Upper lobe of left lung (tissue), 6 donors: ENCODE measurements at regions not wholly inside any gene's neighbourhood (a gene's known extent, or its start where the extent isn't known, plus 50 kb on each side); places are given as distances from the start of the nearest gene placed in this dataset.
"Not testable (repeated sequence)": the region's sequence is repeated elsewhere in the genome, so short reads cannot be mapped to it uniquely, and the experiment has no call there.

Experiments used
- ATAC-seq, 2 donors: fragments of 200-7000 bp; cut with Tn5 transposase; one replicate each; pipeline ENCODE4 v1.9.1; 2022; ENCODE audit warnings: mild to moderate bottlenecking in 2 of 2, moderate library complexity in 2 of 2; ENCODE audit not compliant: low FRiP score in 2 of 2
- DNase-seq, 2 donors: peaks; one replicate each; pipeline ENCODE4 v3.0.0-alpha.2; 2019 to 2020
- H3K27ac ChIP-seq, 4 donors: fragments of 200-600 bp; sonication (generic); one replicate each; pipeline ENCODE4 v1.5.1; 2016 to 2019
- H3K27me3 ChIP-seq, 4 donors: fragments of 200-600 bp; sonication (generic); one replicate each; pipeline ENCODE4 v1.5.1; 2017 to 2019
- H3K36me3 ChIP-seq, 4 donors: fragments of 200-600 bp; sonication (generic); one replicate each; pipeline ENCODE4 v1.5.1; 2016 to 2019
- H3K4me1 ChIP-seq, 4 donors: fragments of 200-600 bp; sonication (generic); one replicate each; pipeline ENCODE4 v1.5.1; 2018 to 2019
- H3K4me3 ChIP-seq, 4 donors: fragments of 200-600 bp; sonication (generic); one replicate each; pipeline ENCODE4 v1.5.1; 2017 to 2019; ENCODE audit warnings: mild to moderate bottlenecking in 2 of 4, moderate library complexity in 1 of 4
- H3K9me3 ChIP-seq, 4 donors: fragments of 200-600 bp; sonication (generic); one replicate each; pipeline ENCODE4 v1.5.1; 2018 to 2019
- EP300 ChIP-seq, 4 donors: sonication (generic); formaldehyde crosslinking; IDR thresholded peaks; one replicate each; pipeline ENCODE4 v1.5.1; 2017; ENCODE audit warnings: antibody characterized with exemption in 4 of 4, control low read depth in 2 of 4
- POLR2A ChIP-seq, 4 donors: fragments of 450-650 bp; IDR thresholded peaks; one replicate each; pipeline ENCODE4 v1.5.1; 2016 to 2017; ENCODE audit warnings: antibody characterized with exemption in 4 of 4, mild to moderate bottlenecking in 2 of 4
- POLR2AphosphoS5 ChIP-seq, 2 donors: sonication (generic); formaldehyde crosslinking; IDR thresholded peaks; one replicate each; pipeline ENCODE4 v1.5.1; 2017; ENCODE audit warnings: antibody characterized with exemption in 2 of 2
- WGBS, 2 donors: methylation state at CpG; one replicate each; pipeline ENCODE4 v1.1.5; 2017 to 2018; 5-methylcytosine and 5-hydroxymethylcytosine counted together
- TF ChIP-seq, protein P1 (sequence below), 6 experiments: fragments of 450-650 bp in 4 of 6; fragments of 200-600 bp in 2 of 6; sonication (generic) in 2 of 6; IDR thresholded peaks; one replicate each; pipeline ENCODE4 v1.5.1; 2016 to 2019; ENCODE audit warnings: antibody characterized with exemption in 6 of 6
- donor health status: DM: no; HTN: no; CAD: no; lungs with moderate emphysema.
- donor health status: DM: no; HTN: yes; CAD: no; lungs with severe emphysema.

DNA sequence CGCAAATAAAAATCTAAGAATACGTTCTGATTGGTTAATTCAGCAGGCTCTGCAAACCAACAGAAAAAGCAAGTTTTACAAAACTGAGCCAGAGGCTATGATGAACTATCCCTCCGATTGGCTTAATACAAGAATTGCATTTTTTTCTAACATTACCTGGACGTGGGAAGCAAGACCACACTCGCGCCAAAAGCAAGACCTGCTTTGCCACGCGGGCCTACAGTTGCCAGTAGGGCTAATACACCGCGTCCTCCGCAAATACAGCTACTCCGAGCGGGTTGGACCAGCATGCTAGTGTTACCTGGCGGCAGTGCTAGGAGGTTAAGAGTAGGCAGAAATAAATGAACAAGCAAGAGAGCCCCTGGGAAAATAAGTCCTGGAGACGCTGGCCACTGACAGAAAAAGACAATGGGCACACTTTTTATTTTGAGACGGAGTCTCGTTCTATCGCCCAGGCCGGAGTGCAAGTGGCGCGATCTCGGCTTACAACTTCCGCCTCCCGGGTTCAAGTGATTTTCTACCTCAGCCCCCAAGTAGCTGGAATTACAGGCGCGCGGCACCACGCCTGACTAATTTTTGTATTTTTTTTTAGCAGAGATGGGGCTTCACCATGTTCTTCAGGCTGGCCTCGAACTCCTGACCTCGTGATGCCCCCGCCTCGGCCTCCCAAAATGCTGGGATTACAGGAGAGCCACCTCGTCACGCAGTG lies 131.9 kb upstream of the BTN3A2 start:
- DNase-seq (peak in 1 of 2 donors; percentile 50), ATAC-seq (no peak)
- Histone ChIP-seq H3K4me1 (peaks cover 12 to 22% (median 17%) of the 10 kb centered on the region in 4 donors), H3K36me3 (no peaks in the 10 kb centered on the region), H3K27me3 (peaks cover 0 to 14% (median 2%) of the 10 kb centered on the region in 4 donors), H3K27ac (peak overlapping the region; percentile 87 to 92 (median 88)), H3K9me3 (no peaks in the 10 kb centered on the region), H3K4me3 (peak overlapping the region in 3 of 4 donors; percentile 50 to 58 (median 56))
- TF ChIP-seq, protein P1, sequence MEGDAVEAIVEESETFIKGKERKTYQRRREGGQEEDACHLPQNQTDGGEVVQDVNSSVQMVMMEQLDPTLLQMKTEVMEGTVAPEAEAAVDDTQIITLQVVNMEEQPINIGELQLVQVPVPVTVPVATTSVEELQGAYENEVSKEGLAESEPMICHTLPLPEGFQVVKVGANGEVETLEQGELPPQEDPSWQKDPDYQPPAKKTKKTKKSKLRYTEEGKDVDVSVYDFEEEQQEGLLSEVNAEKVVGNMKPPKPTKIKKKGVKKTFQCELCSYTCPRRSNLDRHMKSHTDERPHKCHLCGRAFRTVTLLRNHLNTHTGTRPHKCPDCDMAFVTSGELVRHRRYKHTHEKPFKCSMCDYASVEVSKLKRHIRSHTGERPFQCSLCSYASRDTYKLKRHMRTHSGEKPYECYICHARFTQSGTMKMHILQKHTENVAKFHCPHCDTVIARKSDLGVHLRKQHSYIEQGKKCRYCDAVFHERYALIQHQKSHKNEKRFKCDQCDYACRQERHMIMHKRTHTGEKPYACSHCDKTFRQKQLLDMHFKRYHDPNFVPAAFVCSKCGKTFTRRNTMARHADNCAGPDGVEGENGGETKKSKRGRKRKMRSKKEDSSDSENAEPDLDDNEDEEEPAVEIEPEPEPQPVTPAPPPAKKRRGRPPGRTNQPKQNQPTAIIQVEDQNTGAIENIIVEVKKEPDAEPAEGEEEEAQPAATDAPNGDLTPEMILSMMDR (IDR thresholded peaks at IDR 0.05): peak in 1 of 6 experiments; percentile 18
- peak in 1 of 4 donors; percentile 13 for TF ChIP-seq POLR2A (IDR thresholded peaks at IDR 0.05)
- no peak for TF ChIP-seq POLR2AphosphoS5 (IDR thresholded peaks at IDR 0.05)
- 29 to 38% methylated on average over 32 to 34 of the region's 34 CpGs for WGBS, 2 donors

DNA sequence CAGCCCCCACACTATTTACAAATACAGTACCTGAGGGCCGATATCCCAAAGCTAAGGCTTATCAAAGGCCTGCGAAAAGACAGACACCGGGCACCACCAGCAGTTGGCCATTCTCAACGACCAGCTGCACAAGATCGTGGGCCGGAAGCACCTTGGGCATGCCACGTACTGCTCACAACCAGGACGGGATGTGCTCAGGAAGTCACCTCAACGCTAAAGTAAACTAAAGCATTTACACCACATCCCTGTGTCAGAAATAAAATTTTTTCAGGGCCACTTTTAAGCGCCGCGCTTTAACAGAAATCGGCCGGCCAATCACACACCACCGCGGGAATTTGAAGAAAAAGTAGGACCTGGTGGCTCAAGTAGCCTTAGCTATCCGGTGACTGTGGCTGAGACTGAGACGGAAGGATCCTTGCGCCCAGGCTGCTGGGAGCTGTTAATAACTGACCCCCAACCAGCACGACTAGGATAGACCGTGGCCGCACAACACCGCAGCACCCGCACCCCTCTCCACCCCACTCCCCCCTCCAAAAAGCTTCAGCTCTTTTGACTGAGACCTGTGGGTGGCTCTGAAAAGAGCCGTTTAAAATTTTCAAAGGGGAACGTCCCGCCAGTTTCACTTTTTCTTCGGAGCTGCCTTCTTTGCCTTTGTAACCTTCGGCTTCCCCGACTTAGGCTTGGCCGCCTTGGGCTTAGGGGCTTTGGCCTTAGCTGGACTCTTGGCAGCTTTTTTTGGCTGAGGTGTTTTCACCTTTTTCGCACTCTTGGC lies 131.2 kb upstream of the BTN3A2 start:
- WGBS, 2 donors: 1 to 2% methylated on average over 14 to 27 of the region's 32 CpGs
- peaks cover 0 to 14% (median 2%) of the 10 kb centered on the region in 4 donors for H3K27me3 ChIP-seq
- H3K4me1 ChIP-seq: peaks cover 12 to 22% (median 17%) of the 10 kb centered on the region in 4 donors
- peak overlapping the region; percentile 87 to 92 (median 88) for H3K27ac ChIP-seq
- DNase-seq (peak; percentile 58 to 83), ATAC-seq (peak; percentile 82 to 85)
- H3K36me3 ChIP-seq: no peaks in the 10 kb centered on the region
- TF ChIP-seq POLR2A (IDR thresholded peaks at IDR 0.05) (peak in 2 of 4 donors; percentile 28 to 34), EP300 (IDR thresholded peaks at IDR 0.05) (peak in 2 of 4 donors; percentile 86 to 93), POLR2AphosphoS5 (IDR thresholded peaks at IDR 0.05) (peak; percentile 86 to 94)
- TF ChIP-seq, protein P1 (IDR thresholded peaks at IDR 0.05): no peak
- no peaks in the 10 kb centered on the region for H3K9me3 ChIP-seq
- H3K4me3 ChIP-seq: peak overlapping the region; percentile 11 to 58 (median 53)

DNA sequence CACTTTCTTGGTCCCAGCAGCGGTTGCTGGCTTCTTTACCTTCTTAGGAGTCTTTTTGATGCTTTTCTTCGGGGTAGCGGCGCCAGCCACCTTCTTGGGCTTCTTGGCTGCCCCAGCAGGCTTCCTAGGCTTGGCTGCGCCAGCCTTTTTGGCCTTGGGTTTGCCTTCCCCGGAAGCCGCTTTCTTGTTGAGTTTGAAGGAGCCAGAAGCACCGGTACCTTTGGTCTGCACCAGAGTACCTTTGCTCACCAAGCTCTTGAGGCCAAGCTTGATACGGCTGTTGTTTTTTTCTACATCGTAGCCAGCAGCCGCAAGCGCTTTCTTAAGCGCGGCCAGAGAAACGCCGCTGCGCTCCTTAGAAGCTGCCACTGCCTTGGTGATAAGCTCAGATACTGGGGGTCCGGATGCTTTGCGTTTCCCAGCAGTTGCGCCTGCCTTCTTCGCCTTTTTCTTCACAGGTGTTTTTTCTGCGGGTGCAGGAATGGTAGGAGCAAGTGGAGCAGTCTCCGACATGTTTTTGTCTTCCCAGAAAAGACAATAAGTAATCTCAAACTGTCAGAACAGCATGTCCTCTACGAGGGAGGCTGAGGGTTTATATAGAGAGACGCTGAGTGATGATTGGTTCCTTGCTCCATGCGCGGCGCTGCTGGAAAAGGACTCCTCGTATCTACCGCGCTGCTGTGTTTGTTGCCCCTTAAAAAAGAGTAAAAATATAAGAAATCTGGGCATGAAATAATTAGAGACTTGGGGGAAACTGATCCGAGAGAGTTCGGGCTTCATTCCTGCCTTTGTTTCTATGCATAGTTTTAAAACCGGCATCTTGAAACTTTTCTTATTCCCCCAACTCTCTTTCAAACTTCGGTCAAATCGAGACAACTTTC lies 130.3 kb upstream of the BTN3A2 start:
- WGBS, 2 donors: 1 to 2% methylated on average over 35 to 36 of the region's 36 CpGs
- ATAC-seq (peak; percentile 85 to 89), DNase-seq (peak in 1 of 2 donors; percentile 75)
- Histone ChIP-seq H3K4me1 (peaks cover 12 to 22% (median 17%) of the 10 kb centered on the region in 4 donors), H3K27ac (peak overlapping the region; percentile 87 to 92 (median 88)), H3K4me3 (peak overlapping the region; percentile 11 to 58 (median 53)), H3K36me3 (no peaks in the 10 kb centered on the region), H3K27me3 (peaks cover 0 to 14% (median 2%) of the 10 kb centered on the region in 4 donors), H3K9me3 (no peaks in the 10 kb centered on the region)
- TF ChIP-seq EP300 (IDR thresholded peaks at IDR 0.05) (peak in 3 of 4 donors; percentile 25 to 80 (median 44)), POLR2AphosphoS5 (IDR thresholded peaks at IDR 0.05) (peak; percentile 96 to 98), POLR2A (IDR thresholded peaks at IDR 0.05) (peak; percentile 51 to 94 (median 92))
- TF ChIP-seq, protein P1 (IDR thresholded peaks at IDR 0.05): no peak

DNA sequence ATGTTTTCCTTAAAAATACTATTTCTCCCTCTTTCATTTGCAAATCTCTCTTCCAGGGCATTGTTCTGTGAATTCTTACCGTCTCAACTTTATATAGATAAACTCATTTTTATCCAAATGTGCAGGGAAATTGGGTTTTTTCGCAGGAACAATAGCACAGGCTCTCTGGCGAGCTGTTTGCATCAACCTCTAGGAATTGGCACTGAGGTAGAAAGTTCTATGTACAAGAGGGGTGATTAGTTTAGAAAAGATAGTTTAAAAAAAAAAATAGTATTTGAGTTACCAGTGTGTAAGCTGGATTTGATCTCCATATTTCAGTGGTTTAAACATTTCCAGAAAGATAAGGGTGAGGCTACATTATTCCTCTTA lies 129.7 kb upstream of the BTN3A2 start:
- H3K4me1 ChIP-seq: peaks cover 12 to 22% (median 17%) of the 10 kb centered on the region in 4 donors
- H3K4me3 ChIP-seq: peak overlapping the region in 3 of 4 donors; percentile 50 to 58 (median 56)
- H3K27me3 ChIP-seq: peaks cover 0 to 18% (median 2%) of the 10 kb centered on the region in 4 donors
- no peaks in the 10 kb centered on the region for H3K36me3 ChIP-seq
- TF ChIP-seq POLR2AphosphoS5 (IDR thresholded peaks at IDR 0.05): no peak
- TF ChIP-seq EP300 (IDR thresholded peaks at IDR 0.05): no peak
- no peak for TF ChIP-seq POLR2A (IDR thresholded peaks at IDR 0.05)
- TF ChIP-seq, protein P1 (IDR thresholded peaks at IDR 0.05): no peak
- DNase-seq (no peak), ATAC-seq (no peak)
- no peaks in the 10 kb centered on the region for H3K9me3 ChIP-seq
- 23 to 28% methylated on average over 3 of the region's 3 CpGs for WGBS, 2 donors
- peak overlapping the region; percentile 87 to 92 (median 88) for H3K27ac ChIP-seq

DNA sequence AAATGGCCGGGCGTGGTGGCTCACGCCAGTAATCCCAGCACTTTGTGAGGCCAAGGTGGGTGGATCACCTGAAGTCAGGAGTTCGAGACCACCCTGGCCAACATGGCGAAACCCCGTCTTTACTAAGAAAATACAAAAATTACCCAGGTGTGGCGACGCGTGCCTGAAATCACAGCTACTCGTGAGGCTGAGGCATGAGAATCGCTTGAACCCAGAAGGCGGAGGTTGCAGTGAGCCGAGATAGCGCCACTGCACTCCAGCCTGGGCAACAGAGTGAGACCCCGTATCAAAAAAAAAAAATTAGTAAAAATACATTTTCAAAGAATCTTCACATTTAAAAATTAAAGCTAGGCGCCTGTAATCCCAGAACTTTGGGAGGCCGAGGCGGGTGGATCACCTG lies 125.6 kb upstream of the BTN3A2 start:
- ATAC-seq, H3K36me3 ChIP-seq, H3K9me3 ChIP-seq, DNase-seq: not testable (repeated sequence)
- peak overlapping the region in 1 of 4 donors; percentile 87 for H3K27ac ChIP-seq
- peaks cover 0 to 16% (median 0%) of the 10 kb centered on the region in 4 donors for H3K27me3 ChIP-seq
- H3K4me3 ChIP-seq: peak overlapping the region in 1 of 4 donors; percentile 48
- WGBS, 2 donors: 95 to 97% methylated on average over 18 of the region's 18 CpGs
- H3K4me1 ChIP-seq: peaks cover under 1 to 11% (median 6%) of the 10 kb centered on the region in 4 donors
